ENCODE measurements at regions not wholly inside any gene's neighbourhood (a gene's known extent, or its start where the extent isn't known, plus 50 kb on each side); places are given as distances from the start of the nearest gene placed in this dataset.

GRCh38 chr14:99100497-99101270 is 171.3 kb downstream of the BCL11B start:
- H2AFZ ChIP-seq (replicated peaks; ENCODE audit: low read length, poor library complexity), result no peak overlapping the region
- in situ Hi-C loops (cut with MboI; ENCODE audit: low sequenced_read_pairs), result no loop called here
- no peak overlapping the region for H4K91ac ChIP-seq (ENCODE audit: insufficient read depth, low read depth, low read length)
- no peak overlapping the region for H3K56ac ChIP-seq (ENCODE audit: extremely low read depth, insufficient read depth, low read length)
- H3K4me1 ChIP-seq (ENCODE audit: control insufficient read depth, insufficient read depth, low read length), result no peaks in the 10 kb centered on the region
- no peaks in the 10 kb centered on the region for H3K79me1 ChIP-seq (ENCODE audit: low read depth in 1 of 2, low read length in 2 of 2)
- no peak overlapping the region for H3K4ac ChIP-seq (ENCODE audit: low read depth, low read length)
- H2BK15ac ChIP-seq (ENCODE audit: low read depth, low read length), result no peak overlapping the region
- WGBS, 2 experiments (ENCODE audit: extremely low coverage in 2 of 2, insufficient read length in 1 of 2), result no CpG with 5 or more reads among the region's 10 CpGs
- ChIA-PET CTCF (no interaction called here), POLR2A (ENCODE audit: unreplicated experiment) (no interaction called here)
- DNase-seq (no peak), ATAC-seq (ENCODE audit: low read depth) (no peak)
- TF ChIP-seq RCOR1 (IDR thresholded peaks at IDR 0.05; ENCODE audit: insufficient replicate concordance, low read length), result no peak
- no peak for TF ChIP-seq CEBPB (IDR thresholded peaks at IDR 0.05; ENCODE audit: low read depth, low read length)
- no peak for TF ChIP-seq MXI1 (IDR thresholded peaks at IDR 0.05; ENCODE audit: borderline replicate concordance, low read depth, low read length)
- TF ChIP-seq CHD1 (IDR thresholded peaks at IDR 0.05; ENCODE audit: low read depth, low read length), result no peak
- no peak for TF ChIP-seq BHLHE40 (IDR thresholded peaks at IDR 0.05; ENCODE audit: low read depth, low read length)
- TF ChIP-seq, protein P1, sequence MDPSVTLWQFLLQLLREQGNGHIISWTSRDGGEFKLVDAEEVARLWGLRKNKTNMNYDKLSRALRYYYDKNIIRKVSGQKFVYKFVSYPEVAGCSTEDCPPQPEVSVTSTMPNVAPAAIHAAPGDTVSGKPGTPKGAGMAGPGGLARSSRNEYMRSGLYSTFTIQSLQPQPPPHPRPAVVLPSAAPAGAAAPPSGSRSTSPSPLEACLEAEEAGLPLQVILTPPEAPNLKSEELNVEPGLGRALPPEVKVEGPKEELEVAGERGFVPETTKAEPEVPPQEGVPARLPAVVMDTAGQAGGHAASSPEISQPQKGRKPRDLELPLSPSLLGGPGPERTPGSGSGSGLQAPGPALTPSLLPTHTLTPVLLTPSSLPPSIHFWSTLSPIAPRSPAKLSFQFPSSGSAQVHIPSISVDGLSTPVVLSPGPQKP (IDR thresholded peaks at IDR 0.05; ENCODE audit: borderline replicate concordance, low read depth, low read length), result no peak
- no peak for TF ChIP-seq POLR2A (IDR thresholded peaks at IDR 0.05; ENCODE audit: low read depth, low read length)
- no peak for TF ChIP-seq MAFK (IDR thresholded peaks at IDR 0.05; ENCODE audit: low read depth, low read length)
- no peak overlapping the region for H2BK20ac ChIP-seq (ENCODE audit: low read depth, low read length)
- H3K4me2 ChIP-seq (ENCODE audit: low read depth, low read length), result no peak overlapping the region
- intact Hi-C loops (cut with micrococcal nuclease), result no loop called here
- dilution Hi-C loops (cut with HindIII; ENCODE audit: low sequenced_read_pairs, unreplicated experiment), result no loop called here
- no peaks in the 10 kb centered on the region for H3K9me1 ChIP-seq (ENCODE audit: insufficient read depth, low read length)
- no peak overlapping the region for H2AK9ac ChIP-seq (replicated peaks; ENCODE audit: low read depth, low read length, poor library complexity)
- H3K27me3 ChIP-seq (ENCODE audit: control insufficient read depth, insufficient read depth, low read length), result no peaks in the 10 kb centered on the region
- H3K14ac ChIP-seq (replicated peaks; ENCODE audit: low read depth, low read length), result no peak overlapping the region
- no peaks in the 10 kb centered on the region for H3K36me3 ChIP-seq (ENCODE audit: control insufficient read depth, insufficient read depth, low read length)
- no peak overlapping the region for H3K18ac ChIP-seq (ENCODE audit: low read depth, low read length)
- BruUV-seq (replicated peaks), result no TSS peak
- H3K23ac ChIP-seq (ENCODE audit: low read depth, low read length), result no peak overlapping the region
- H4K8ac ChIP-seq (ENCODE audit: low read depth in 2 of 2, low read length in 2 of 2), result no peak overlapping the region
- no peak overlapping the region for H2BK5ac ChIP-seq (ENCODE audit: low read depth, low read length, poor library complexity, severe bottlenecking)
- no peak overlapping the region for H2BK120ac ChIP-seq (ENCODE audit: low read depth, low read length)
- no peaks in the 10 kb centered on the region for H4K20me1 ChIP-seq (ENCODE audit: insufficient read depth, low read length)
- no peak overlapping the region for H2AK5ac ChIP-seq (ENCODE audit: low read depth, low read length)
- no peak overlapping the region for H4K5ac ChIP-seq (ENCODE audit: low read depth, low read length)
- no peak overlapping the region for H3K9ac ChIP-seq (ENCODE audit: low read depth, low read length)
- peaks cover 23% of the 10 kb centered on the region for H3K9me3 ChIP-seq (ENCODE audit: control insufficient read depth, insufficient read depth, low read length)
- H3K4me3 ChIP-seq (ENCODE audit: insufficient read depth, low read depth, low read length), result no peak overlapping the region
- no peak overlapping the region for H3K27ac ChIP-seq (ENCODE audit: insufficient read depth, low read length)

All from IMR-90 (cell line).